DMS114 treated with DMSO at 0.1 percent for 48 hours (cell line): ENCODE measurements at regions not wholly inside any gene's neighbourhood (a gene's known extent, or its start where the extent isn't known, plus 50 kb on each side); places are given as distances from the start of the nearest gene placed in this dataset.

ENCODE experiments used
- DNase-seq: peaks from one replicate; lab custom pipeline; 2025; ENCODE audit not compliant: unreplicated experiment; lab: John Stamatoyannopoulos, UW

DNA sequence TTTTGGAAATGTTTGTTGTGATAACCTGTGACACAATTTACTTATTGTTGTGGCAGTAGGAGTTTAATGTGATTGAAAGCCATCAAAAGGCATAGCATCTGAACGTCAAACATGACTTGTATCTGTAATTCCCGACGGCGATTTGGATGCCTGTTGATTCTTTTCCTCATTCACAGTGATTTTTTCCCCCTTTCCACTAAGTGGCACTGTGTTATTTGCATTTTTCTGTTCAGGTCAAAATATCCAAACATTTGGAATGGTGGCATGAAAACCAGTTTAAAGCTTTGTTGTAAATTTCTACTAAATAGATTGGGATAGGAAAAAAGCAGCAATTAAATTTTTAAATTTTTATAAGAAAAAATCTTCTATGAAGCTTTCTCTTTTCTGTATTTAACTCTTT, 259.9 kb upstream of the KCNH8 start:
- DNase-seq, result no peak

DNA sequence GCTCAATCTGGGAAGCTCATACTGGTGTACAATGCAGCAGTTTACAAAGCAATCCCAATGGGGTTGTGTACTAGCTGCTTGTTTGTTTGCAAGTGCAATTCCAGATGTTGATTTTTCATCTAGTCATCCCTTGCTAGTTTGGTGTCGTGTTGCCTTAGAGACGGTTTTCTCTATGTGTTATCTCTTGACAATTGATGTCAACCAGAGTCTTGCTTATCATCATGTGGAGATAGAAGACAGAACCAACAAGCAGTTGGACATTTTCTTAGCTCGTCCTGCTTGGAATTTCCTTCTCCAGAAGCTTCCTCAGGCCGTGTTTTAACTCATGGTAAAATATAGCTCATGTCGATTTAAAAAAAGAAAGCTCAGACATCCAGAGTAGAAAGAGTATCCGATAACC, 262.0 kb upstream of the KCNH8 start:
- DNase-seq, result no peak

DNA sequence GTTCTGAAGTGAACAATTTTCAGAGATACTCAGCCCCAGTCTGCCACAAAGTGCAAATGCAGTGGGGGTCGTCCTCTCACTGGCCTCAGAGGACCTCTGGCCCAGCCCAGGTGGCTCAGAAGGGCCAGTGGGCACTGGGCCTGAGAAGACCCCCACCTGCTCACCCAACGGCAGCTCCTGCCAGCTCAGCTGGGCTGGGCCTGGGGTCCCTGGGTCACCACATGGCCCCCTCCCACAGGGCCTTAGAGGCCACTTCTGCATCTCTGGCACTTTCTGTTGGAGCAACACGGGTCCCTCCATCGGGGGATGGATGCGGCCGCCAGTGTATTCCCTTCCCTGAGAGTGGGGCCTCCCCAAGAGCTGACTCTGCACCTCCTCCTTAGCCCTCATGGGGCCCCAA, 262.7 kb upstream of the KCNH8 start:
- DNase-seq, result no peak

DNA sequence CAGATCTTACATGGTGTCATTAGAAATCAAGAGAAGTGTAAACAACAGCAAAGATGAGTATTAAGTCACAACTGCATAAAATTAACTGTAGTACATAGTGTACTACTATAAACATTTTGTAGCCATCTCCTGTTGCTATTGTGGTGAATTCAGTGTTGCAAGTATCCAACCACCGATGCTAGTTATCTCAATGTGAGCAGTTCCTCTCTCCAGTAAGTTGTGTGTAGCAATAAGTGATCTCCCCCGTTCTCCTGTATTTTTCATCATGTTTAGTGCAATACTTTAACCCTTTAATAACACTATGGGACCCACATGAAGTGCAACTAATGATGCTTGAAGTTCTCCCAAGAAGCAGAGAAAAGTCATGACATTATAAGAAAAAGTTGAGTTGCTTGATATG, 264.7 kb upstream of the KCNH8 start:
- DNase-seq, result no peak

DNA sequence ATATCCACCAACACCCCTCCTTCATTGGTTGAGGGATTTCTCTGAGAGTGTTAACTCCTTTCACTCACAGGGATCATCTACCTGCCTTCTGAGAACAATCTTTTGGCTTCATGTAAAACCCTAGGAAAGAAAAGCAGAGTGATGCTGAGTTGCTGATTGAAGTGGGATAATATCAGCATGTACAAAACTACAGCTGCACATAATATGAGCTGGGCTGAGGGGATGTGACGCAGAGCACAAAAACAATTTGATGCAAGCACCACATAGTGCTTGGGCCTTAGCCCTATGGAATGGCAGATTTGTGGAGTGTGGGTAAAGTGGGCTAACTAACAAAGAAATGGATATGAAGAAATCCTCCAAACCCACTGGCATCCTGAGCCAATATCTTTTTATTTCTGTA, 267.6 kb upstream of the KCNH8 start:
- DNase-seq, result no peak

DNA sequence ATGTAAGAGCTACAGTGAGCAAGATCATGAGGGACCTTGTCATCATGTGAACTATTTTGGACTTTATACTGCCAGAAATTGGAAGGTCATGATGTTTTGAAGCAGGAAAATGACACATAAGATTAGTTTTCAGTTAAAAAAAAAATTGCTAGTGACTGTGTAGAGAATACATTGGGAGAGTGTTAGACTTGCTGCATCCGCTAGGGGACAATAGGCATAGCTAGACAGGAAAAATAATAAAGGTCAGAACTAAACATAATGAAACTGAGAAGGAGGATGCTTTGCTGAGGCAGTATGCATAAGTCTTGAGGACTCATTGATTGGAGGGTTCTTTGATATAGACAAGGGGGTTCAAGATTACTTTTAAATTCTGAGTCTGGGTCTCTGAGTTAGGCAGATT, 275.8 kb upstream of the KCNH8 start:
- DNase-seq, result no peak

DNA sequence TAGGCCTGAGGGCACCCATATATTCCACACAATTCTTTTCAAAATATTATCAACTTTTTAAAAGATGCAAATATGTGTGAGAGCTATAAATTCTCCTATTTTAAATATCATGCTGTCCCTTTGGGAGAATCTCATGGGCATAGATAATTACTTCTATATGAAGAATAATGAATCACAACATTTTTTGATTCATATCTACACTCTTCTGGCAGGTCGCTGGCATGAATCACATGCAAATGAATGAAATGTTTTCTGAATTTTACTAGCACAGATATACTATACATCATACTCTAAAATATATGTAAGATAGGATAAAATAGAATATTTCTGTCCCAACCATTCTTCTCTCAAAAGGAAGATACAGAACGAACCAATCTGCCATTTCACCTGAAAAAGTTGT, 277.7 kb upstream of the KCNH8 start:
- DNase-seq, result no peak

DNA sequence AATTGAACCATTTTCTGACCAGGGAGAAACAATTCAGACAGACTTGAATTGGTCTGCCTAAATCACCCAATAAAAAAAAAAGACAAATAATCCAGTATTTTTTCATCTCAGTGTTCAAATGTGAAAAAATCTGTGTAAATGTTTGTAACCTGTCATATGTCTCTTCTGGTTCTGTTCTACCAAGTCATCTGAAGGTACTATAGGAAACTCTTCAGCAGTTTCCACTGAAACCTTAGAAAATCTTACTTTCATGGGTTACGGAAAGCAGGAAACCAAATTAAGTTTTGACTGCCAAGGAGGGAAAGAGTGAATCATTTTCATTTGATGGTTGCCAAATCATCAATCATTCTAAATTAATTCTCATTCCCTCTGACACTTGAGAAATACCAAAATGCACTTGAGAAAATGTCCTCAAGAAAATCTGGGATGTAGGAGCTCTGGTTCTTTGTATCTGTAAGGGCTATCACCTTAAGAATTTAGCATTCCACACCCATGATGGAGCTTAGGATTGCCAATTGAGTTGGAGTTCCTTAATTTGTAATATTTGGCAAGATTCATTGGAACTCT, 278.2 kb upstream of the KCNH8 start:
- no peak for DNase-seq

DNA sequence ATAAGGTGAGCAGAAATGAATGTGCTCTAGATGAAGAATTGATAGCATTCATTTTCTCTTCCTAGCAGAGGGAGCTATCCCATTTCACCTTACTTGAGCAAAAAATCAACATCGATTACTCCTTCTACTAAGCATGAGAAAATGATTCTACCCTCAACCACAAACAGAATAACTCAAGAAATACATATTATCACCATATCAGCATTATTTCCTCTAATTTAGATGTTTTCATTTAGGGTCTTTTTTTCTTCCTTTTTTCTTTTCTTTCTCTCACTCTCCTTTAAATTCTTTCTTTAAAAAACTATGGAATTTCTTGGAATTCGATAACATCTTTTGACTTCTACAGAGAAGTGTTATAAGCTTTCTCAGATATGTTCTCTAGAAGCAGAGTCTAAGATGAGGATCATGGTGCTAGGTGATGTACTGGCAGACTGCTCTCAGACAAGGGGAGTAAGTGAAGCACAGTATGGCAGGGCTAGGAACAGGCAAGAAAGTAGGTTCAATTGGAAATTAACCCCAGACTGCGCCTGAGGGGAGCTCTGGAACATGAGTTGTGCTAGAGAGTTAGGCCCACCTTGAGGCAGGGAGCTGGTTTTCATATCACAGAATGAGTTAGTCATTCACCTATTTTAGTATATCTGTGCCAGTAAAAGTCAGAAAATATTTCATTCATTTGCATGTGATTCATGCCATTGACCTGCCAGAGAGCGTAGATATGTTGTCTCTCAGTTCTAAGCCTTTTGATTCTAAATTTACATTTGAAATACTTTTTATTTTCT, 279.2 kb upstream of the KCNH8 start:
- no peak for DNase-seq

DNA sequence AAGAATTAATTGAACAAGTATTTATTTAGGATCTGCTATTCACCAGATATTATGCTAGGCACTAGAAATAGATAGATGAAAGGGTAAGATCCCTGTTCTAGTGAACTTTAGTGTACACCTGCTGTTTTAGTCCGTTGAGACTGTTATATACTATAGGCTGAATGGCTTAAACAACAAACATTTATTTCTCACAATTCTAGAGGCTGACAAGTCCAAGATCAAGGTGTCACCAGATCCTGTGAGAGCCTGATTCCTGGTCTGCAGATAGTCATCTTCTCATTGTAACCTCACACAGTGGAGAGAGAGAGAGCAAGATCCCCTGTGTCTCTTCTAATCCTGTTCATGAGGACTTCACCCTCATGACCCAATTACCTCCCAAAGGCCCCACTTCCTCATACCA, 281.4 kb upstream of the KCNH8 start:
- no peak for DNase-seq

DNA sequence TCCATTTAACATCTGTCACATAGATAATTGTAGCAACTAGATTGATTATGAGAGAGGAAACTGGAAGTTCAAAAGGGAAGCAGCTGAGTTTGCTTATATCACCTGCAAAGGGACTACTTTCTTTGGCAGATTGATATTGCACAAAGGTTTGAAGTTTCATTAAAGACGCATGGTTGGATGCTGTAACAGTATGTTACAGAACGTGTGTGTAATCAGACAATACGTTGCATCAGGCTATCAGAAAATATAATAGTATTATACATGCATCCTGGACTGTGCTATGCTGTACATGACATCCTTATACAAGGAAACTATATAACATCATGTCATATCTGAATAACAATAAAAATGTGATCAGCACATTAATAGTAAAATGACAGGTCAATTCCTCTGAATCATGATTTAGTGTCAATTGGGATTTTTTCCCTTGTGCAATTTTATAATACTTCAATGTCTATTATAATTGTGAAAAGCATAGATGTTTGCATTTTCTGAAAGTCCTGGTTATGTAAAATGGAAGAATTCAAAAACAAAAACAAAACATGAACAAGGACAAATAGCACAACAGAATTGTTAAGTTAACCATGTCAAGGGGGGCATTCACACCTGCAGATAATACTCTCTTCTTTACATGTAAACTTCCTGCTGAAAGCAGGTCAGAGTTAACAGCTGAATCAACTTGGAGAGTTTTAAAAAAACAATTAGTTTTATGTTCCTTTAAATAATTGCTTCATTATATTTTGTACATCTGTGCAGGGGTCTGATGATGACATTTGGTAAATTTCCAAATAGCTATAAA, 283.2 kb upstream of the KCNH8 start:
- DNase-seq, result no peak

DNA sequence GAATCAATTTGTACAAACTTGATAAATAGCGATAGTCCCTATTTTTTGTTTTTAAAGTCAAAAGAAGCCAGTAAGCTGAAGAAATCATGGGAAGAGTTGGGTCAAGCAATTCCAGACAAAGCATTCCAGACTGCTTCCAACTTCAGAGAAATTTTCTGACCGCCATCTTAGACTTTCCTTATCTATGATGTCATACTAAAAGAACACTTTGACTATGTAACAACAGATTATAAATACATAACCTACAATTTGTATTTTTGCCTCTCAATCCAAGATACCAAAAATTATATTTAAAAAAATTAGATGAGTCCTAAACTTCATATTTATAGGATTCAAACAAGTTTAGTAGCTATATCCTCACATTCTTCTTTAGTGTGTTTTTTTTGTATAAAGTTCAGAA, 286.2 kb upstream of the KCNH8 start:
- DNase-seq, result no peak

DNA sequence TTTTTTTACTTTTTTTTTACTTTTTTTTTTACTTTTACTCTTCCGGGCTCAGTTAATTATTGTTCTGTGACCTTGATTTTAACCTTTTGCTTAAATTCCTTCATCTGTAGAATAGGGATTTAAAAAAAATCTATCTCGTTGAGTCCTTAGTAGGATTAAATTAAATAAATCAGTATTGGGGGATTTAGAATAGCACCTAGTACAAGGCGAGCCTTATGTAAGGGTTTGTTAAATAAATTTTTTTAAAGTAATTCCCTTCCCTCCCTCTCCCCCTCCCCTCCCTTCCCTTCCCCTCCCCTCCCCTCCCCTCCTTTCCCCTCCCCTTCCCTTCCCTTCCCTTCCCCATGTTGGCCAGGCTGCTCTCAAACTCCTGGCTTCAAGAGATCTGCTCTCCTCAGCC, 287.2 kb upstream of the KCNH8 start:
- DNase-seq, result no peak

DNA sequence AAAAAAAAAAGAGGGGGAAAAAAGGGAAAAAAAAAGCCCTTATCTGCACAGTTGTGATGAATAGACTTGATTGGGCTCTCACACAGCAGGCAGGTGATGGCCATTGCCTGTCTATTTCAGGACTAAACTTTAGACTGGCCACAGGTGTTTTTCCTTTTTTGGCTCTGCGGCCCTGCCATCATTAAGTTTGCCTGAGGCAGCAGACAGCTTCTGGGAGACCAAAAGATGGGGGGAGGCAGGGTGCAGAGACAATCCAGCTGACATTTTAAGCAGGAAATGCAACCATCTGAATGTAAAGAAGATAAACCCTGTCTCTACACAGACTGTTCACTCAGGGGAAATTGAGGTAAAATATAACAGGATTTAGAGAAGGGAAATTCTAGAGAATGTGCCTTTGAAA, 295.0 kb upstream of the KCNH8 start:
- DNase-seq, result no peak

DNA sequence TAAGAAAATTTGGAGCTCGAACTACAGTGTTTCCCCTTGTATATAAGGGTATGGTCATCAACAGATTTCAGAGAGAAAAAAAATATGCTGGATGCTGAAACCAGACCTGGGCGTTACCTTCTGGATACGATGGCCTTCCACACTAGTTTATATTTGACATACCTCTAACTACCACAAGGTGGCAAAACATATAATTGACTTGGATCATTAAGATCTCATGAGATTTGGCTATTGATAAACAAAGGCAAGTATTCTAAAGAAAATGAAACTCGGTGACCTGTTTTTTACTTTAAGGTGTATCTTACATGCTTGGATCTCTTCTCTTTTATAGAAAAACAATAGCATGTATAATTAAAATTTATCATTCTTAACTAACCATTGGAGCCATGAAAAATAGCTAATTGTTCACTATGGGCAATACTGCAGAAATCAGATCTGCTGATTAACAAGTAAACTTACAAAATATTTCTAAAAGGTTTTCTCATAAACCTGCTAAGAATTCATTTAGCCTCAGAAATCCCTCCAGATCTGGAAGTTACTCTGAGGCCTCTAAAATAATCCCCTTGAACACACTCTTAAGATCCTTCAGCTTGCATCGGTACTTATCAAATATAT, 300.6 kb upstream of the KCNH8 start:
- DNase-seq, result peak; percentile 4

DNA sequence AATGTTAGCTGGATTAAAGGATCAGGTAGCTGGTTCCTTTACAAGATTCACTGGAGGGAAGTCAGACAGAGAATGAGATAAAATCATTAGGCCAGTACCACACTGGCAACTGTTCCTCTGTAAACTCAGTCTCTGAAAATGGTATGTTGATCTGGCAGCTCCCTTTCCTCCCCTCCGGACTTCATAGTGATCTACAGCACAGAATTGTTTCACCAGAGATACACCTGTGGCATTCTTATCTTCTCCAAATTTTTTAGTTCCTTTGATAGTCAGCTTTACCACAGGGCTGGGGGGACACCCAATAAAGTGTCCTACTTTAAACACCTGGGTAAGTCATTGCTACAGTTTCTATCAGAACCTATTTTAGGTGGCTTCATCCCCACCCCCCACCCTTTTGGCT, 304.3 kb upstream of the KCNH8 start:
- no peak for DNase-seq

DNA sequence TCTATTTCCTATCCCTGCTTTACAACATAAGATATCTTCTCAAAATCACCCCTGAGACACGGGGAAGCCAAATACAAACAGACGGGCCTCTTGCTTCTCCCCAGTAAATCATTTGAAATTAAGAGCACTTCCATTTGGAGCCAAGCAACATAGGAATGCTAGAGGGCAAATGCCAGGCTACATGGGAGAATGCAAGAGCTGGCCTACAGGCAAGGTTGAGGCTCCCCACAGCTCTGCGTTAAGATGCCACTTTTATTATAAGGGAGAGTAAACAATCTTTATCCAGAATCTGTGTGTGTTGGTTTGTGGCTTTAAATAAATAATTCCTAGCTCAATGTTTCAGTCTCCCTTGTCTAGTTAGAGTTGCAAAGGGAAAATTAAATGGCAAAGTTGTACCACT, 305.1 kb upstream of the KCNH8 start:
- no peak for DNase-seq

DNA sequence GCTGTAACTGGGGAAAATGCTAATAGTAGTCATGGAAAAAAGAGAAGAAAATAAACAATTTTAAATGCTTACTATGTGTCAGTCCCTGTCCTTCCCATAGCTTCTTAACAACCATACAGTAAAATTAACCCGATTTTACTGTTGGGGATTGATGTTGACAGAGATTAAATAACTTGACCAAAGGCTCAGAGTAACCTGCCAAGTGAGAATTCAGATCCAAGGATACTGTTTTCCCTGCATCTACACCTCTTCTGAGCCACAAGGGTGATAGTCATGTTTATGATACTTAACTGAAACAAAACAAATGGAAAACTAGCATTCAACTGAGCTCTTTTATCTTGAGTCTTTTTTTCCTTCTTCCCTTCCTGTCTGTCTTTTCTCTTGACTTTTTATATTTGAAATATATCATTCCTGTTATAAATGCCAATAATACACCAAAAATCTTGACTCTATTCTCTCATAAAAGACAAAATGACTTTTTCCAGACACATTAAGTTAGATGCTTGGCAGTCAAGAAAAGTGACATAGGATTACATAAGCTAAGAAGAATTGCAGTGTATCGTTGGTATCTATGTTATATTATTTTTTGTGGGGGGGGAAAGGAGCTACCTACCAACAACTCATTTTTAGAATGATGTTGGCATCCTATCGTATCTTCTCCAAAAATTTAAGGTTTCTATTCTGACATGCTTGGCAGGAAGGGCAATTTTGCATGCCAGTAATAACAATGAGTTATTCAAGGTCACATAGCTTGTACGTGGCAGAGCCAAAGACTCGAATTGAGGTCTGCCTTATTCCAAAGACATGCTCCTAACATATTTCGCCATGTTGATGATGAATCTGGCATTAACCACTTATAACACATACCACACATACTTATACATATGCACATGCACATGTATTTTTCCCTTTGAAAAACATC, 306.6 kb upstream of the KCNH8 start:
- no peak for DNase-seq

DNA sequence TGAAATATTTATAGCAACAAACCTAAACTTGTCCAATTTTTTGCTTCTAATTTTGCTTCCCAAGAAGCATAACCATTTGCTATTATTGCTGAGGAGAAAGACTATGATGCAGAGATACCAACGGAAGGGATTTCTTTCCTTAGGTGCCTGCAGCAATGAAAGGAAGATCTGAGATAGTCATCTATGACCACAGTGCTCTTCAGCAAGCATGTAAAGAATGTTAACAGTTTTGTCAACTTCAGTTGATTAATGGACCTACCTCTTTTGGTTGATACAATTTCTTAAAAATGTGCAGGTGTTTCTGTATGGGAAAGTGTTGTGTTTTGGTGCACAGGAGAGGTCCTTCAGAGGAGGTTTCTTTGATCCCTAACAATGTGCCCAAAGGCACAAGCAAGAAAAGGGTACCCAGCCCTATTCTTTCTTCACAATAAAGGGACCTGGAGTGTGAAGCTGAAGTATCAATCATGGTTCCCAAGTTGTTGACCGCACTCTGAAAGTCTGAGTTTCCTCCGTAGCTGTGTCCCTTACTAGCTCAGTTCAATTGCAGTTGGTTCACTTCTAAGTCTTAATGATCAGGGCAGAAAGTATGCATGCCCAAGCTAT, 307.7 kb upstream of the KCNH8 start:
- DNase-seq, result no peak

DNA sequence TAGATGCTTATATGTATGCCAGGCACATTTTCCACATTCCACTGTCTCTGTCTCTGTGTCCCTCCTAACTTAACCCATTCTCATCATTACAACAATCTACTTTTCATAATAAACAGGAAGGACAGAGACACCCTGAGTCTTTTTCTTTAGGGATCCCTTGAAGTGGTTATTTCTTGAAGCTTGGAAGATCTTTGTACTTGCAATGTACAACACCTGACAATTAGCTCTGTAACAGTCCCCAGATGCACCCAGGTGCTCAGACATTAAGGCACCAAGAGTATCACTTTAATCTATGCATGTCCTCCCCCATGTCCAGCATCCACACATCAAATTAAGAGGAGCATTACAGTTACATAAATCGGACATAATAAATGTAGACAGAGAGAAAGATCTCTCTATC, 309.6 kb upstream of the KCNH8 start:
- no peak for DNase-seq
